ENCODE measurements at regions not wholly inside any gene's neighbourhood (a gene's known extent, or its start where the extent isn't known, plus 50 kb on each side); places are given as distances from the start of the nearest gene placed in this dataset.

GRCh38 chr4:95640311-95640710 lies 91.5 kb upstream of the UNC5C start:
- TF ChIP-seq FOS (IDR thresholded peaks at IDR 0.05; ENCODE audit: low read depth, low read length): no peak
- TF ChIP-seq CTCF (conservative IDR thresholded peaks at IDR 0.05; ENCODE audit: low read depth, low read length): no peak
- no peak for TF ChIP-seq CHD1 (IDR thresholded peaks at IDR 0.05; ENCODE audit: low read depth, low read length)
